Activated naive CD4-positive, alpha-beta T cell treated with anti-CD3 and anti-CD28 coated beads for 36 hours (primary cell): ENCODE measurements at regions not wholly inside any gene's neighbourhood (a gene's known extent, or its start where the extent isn't known, plus 50 kb on each side); places are given as distances from the start of the nearest gene placed in this dataset.
"Not testable (repeated sequence)": the region's sequence is repeated elsewhere in the genome, so short reads cannot be mapped to it uniquely, and the experiment has no call there.

ENCODE experiments used
- CTCF ChIA-PET: fragments of 350-600 bp; sonication (Branson Sonifier 250); formaldehyde crosslinking; loops from one replicate; lab custom pipeline; 2021; ENCODE audit warnings: antibody characterized with exemption; lab: Charles Lee
- DNase-seq: peaks from one replicate; pipeline ENCODE4 v3.0.0-alpha.2; 2020
- H3K27ac Mint-ChIP-seq: one replicate; pipeline ENCODE4 v1.8.0; 2021; ENCODE audit warnings: mild to moderate bottlenecking, mixed read lengths
- H3K27me3 Mint-ChIP-seq: one replicate; pipeline ENCODE4 v1.8.0; 2021; ENCODE audit warnings: low read depth, mixed read lengths
- H3K36me3 Mint-ChIP-seq: one replicate; pipeline ENCODE4 v1.8.0; 2021; ENCODE audit warnings: low read depth, mixed read lengths
- H3K4me1 Mint-ChIP-seq: one replicate; pipeline ENCODE4 v1.8.0; 2021; ENCODE audit warnings: low read depth, mixed read lengths
- H3K4me3 Mint-ChIP-seq: one replicate; pipeline ENCODE4 v1.8.0; 2021; ENCODE audit warnings: mild to moderate bottlenecking, moderate library complexity, mixed read lengths
- H3K9me3 Mint-ChIP-seq: one replicate; pipeline ENCODE4 v1.8.0; 2021; ENCODE audit warnings: mixed read lengths
- intact Hi-C: fragments of 100-400 bp; cut with micrococcal nuclease; formaldehyde crosslinking; loops from one replicate; pipeline ENCODE4 v1.15.1; 2023

GRCh38 chr4:54417476-54417875, 188.4 kb downstream of the PDGFRA start:
- no peaks in the 10 kb centered on the region for H3K36me3 Mint-ChIP-seq
- H3K4me1 Mint-ChIP-seq, result no peaks in the 10 kb centered on the region
- H3K9me3 Mint-ChIP-seq, result peaks cover 3% of the 10 kb centered on the region
- no peak overlapping the region for H3K4me3 Mint-ChIP-seq
- H3K27me3 Mint-ChIP-seq, result peaks cover 10% of the 10 kb centered on the region
- intact Hi-C loops, result no loop called here
- no peak overlapping the region for H3K27ac Mint-ChIP-seq
- DNase-seq, result no peak
- CTCF ChIA-PET, result no interaction called here

DNA sequence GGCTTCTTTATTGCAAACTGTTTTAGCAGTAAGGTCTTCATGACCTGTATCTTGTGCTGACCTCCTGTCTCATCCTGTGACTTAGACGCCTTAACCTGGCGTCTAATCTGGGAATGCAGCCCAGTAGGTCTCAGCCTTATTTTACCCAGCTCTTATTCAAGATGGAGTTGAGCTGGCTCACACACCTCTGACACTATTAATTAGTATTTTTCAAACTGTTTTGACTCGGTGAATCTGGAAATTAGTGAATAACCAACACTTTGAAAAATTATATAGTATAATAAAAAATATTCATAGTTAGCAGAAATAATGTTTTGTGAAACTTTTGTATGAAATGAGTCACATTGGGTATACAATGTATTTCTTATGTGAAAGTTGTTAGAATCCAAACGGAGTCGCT, 189.4 kb downstream of the PDGFRA start:
- H3K4me3 Mint-ChIP-seq, result no peak overlapping the region
- no peak for DNase-seq
- CTCF ChIA-PET, result interaction anchor here (0.6 kb wide), 1 partner anchor 952 kb away, joined by 4 read pairs; no protein-coding TSS in a partner anchor
- H3K36me3 Mint-ChIP-seq, result no peaks in the 10 kb centered on the region
- H3K4me1 Mint-ChIP-seq, result no peaks in the 10 kb centered on the region
- H3K9me3 Mint-ChIP-seq, result peaks cover 3% of the 10 kb centered on the region
- no peak overlapping the region for H3K27ac Mint-ChIP-seq
- intact Hi-C loops, result no loop called here
- H3K27me3 Mint-ChIP-seq, result peaks cover 15% of the 10 kb centered on the region

DNA sequence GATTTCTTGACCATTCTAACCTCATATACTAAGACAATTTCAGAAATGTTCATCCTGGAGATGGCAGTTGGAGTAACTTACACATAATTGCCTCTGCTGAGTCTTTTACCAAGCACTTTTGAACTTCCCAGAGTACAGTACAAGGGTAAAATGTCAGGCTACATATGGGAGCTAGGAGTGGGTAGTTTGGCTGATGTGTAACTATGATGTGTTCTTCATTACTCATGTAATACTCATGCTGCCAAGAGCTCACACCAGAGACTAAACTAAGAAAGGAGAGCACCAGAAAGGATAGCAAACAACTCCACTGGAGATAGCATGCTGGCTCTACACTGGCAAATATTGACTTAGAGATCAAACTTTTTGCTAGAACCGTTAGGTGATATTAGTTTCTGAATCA, 194.0 kb downstream of the PDGFRA start:
- intact Hi-C loops, result no loop called here
- H3K27me3 Mint-ChIP-seq, result peaks cover 18% of the 10 kb centered on the region
- H3K27ac Mint-ChIP-seq, result no peak overlapping the region
- no peak for DNase-seq
- no peaks in the 10 kb centered on the region for H3K36me3 Mint-ChIP-seq
- H3K9me3 Mint-ChIP-seq, result peaks cover 3% of the 10 kb centered on the region
- no peaks in the 10 kb centered on the region for H3K4me1 Mint-ChIP-seq
- CTCF ChIA-PET, result no interaction called here
- no peak overlapping the region for H3K4me3 Mint-ChIP-seq

DNA sequence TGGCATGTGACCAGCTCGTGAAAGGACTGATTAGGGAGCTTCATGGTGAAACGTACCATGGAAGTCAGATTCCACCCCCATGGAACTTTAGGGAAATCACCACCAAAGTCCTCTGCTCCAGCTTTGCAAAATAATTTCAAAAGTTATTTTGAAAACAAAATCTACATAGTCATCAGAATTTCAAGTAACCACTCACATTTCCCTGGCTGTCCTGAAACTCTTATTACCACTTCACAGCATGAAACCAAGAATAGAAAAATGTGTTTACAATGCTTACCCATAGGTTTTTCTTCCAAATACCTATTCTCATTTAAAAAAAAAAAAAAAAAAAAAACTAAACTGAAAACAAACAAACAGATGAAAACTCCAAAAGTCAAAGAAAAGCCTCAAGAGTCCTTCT, 198.7 kb downstream of the PDGFRA start:
- Mint-ChIP-seq H3K9me3 (no peaks in the 10 kb centered on the region), H3K36me3 (no peaks in the 10 kb centered on the region), H3K4me1 (no peaks in the 10 kb centered on the region), H3K27ac (no peak overlapping the region), H3K4me3 (no peak overlapping the region), H3K27me3 (peaks cover 23% of the 10 kb centered on the region)
- DNase-seq, result no peak
- CTCF ChIA-PET, result no interaction called here
- intact Hi-C loops, result no loop called here

DNA sequence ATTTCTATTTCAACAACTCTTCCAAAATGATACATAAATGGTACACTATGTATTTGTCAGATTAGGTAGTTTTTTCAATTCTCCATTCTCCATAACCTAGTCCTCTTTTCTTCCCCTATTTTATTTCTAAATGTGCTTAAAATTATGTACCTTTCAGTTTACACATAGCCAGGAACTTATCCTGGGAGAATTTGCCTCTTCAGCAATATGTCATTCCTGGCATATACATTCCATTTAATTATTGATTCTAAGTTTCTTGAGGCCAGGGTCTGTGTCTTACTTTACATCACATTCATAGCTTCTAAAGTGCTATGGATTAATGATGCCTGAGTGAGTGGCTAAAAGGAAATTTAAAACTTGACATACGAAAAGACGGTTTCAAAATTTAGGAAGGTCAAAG, 199.8 kb downstream of the PDGFRA start:
- H3K4me1 Mint-ChIP-seq, result no peaks in the 10 kb centered on the region
- H3K27me3 Mint-ChIP-seq, result peaks cover 24% of the 10 kb centered on the region
- no peaks in the 10 kb centered on the region for H3K36me3 Mint-ChIP-seq
- intact Hi-C loops, result no loop called here
- H3K9me3 Mint-ChIP-seq, result no peaks in the 10 kb centered on the region
- H3K4me3 Mint-ChIP-seq, result no peak overlapping the region
- H3K27ac Mint-ChIP-seq, result no peak overlapping the region
- no peak for DNase-seq
- CTCF ChIA-PET, result no interaction called here

GRCh38 chr4:54433686-54434085, 204.6 kb downstream of the PDGFRA start:
- CTCF ChIA-PET, result no interaction called here

DNA sequence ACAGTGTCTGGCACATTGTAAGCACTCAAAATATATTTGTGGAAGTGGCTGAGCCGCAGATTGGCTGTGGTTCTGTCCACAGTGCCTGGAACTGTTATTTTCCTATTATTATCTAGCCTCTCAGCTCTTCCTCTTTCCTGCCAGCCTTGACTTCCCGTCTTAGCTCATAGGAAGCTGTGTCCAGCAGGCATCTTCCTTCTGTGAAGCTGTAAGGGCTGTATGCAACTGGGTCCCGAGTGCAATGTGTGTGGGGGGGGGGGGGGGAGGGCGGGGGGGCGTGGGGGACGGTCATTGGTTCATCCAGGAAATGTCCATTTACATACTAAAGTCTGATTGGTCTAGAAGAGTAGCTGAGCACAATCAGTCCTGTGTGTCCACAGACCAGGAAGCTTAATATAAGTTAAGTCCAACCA, 210.7 kb downstream of the PDGFRA start:
- intact Hi-C loops, result loop anchor here (1.0 kb wide), 1 partner anchor 55 kb away; no protein-coding TSS in a partner anchor
- CTCF ChIA-PET, result interaction anchor here (0.6 to 2.7 kb wide), 13 partner anchors 9 to 515 kb away, joined by 3 to 11 read pairs (median 3); no protein-coding TSS in a partner anchor
- Mint-ChIP-seq H3K9me3 (no peaks in the 10 kb centered on the region), H3K27ac (no peak overlapping the region), H3K4me3 (no peak overlapping the region), H3K4me1 (no peaks in the 10 kb centered on the region), H3K27me3 (peaks cover 28% of the 10 kb centered on the region), H3K36me3 (no peaks in the 10 kb centered on the region)
- no peak for DNase-seq

More at GRCh38 chr4:54433686-54434085, 204.6 kb downstream of the PDGFRA start:
- no peak overlapping the region for H3K27ac Mint-ChIP-seq
- no peaks in the 10 kb centered on the region for H3K36me3 Mint-ChIP-seq
- H3K4me1 Mint-ChIP-seq, result no peaks in the 10 kb centered on the region
- DNase-seq, result no peak
- H3K4me3 Mint-ChIP-seq, result no peak overlapping the region
- intact Hi-C loops, result loop anchor here (2.0 kb wide), 1 partner anchor 111 kb away; no protein-coding TSS in a partner anchor
- peaks cover 32% of the 10 kb centered on the region for H3K27me3 Mint-ChIP-seq
- no peaks in the 10 kb centered on the region for H3K9me3 Mint-ChIP-seq

DNA sequence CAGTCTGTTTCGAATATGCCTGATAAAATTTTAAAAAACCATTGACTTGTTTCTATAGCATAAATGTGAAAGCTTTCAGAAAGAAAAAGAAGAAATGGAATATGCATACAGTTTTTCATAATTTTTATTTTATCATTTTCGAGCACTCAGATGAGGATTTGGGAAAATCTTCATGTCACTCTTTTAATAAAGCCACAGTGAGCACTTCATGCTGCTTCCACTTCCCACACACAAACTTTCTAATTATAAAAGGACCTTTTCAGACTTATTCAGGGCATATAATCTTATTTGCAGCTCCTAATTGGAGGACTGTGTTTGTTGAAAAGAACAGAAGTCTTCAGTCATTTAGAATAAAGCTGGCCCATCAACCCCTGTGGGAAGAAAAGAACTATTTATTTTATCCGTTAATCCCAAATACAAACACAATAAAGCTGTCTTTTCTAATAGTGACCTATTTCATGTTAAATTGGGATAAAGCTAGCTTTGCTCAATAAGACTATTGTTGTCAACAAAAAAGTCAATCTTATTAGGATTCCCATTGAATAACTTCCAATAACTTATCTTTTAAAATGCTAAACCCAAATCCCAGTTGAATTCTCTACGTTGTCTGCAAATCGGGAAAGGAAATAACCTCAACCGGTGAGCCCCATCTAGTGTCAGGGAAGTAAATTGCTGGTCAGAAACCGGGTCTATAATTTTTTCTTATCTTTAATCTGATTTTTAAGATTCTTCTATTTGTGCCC, 211.5 kb downstream of the PDGFRA start:
- DNase-seq, result peak; percentile 30
- Mint-ChIP-seq H3K4me3 (no peak overlapping the region), H3K4me1 (no peaks in the 10 kb centered on the region), H3K9me3 (no peaks in the 10 kb centered on the region), H3K36me3 (no peaks in the 10 kb centered on the region), H3K27ac (no peak overlapping the region), H3K27me3 (peaks cover 28% of the 10 kb centered on the region)
- CTCF ChIA-PET, result interaction anchor here (0.6 to 2.7 kb wide), 10 partner anchors 25 to 521 kb away, joined by 3 to 11 read pairs (median 4); no protein-coding TSS in a partner anchor
- intact Hi-C loops, result loop anchor here (1.0 kb wide), 4 partner anchors 55 to 206 kb away; no protein-coding TSS in a partner anchor

GRCh38 chr4:54445866-54446265, 211.9 kb upstream of the KIT start:
- Mint-ChIP-seq H3K9me3 (peaks cover 10% of the 10 kb centered on the region), H3K4me1 (no peaks in the 10 kb centered on the region), H3K27me3 (peaks cover 19% of the 10 kb centered on the region), H3K36me3 (no peaks in the 10 kb centered on the region), H3K4me3 (no peak overlapping the region), H3K27ac (no peak overlapping the region)
- intact Hi-C loops, result no loop called here
- CTCF ChIA-PET, result no interaction called here
- DNase-seq, result no peak

DNA sequence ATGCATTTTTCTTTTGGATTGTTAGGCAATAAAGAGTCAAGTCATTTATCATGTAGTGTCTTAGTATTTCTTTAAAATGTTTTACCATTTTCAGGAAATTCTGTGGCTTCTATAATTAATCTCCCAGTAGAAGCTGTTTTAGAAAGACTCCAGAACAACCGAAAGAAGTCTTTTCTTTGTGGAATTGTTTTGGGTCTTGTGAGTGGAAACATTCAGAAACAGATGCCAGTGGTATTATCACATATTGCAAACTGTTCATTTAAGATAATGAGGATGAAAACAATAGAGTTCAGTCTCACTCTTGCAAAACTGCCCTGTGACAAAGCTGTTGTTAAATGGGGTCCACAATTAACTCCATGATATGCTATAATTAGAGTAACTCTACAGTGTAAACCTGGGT, 211.2 kb upstream of the KIT start:
- H3K36me3 Mint-ChIP-seq, result no peaks in the 10 kb centered on the region
- CTCF ChIA-PET, result no interaction called here
- H3K9me3 Mint-ChIP-seq, result peaks cover 10% of the 10 kb centered on the region
- intact Hi-C loops, result no loop called here
- peaks cover 16% of the 10 kb centered on the region for H3K27me3 Mint-ChIP-seq
- no peak for DNase-seq
- H3K4me1 Mint-ChIP-seq, result no peaks in the 10 kb centered on the region
- no peak overlapping the region for H3K4me3 Mint-ChIP-seq
- H3K27ac Mint-ChIP-seq, result no peak overlapping the region

DNA sequence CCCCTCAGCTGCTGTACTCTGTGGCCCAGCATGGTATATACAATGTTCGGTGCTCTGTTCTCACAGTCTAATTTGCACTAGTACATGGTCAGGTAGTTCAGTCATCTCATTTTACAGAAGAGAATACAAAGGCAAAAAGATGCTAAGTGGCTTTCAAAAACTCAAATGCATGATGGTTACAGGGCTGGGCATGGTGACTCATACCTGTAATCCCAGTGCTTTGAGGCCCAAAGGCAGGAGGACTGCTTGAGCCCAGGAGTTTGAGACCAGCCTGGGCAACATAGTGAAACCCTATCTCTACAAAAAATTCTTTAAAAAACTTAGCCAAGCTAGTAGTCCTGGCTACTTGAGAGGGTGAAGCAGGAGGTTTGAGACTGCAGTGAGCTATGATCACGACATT, 210.5 kb upstream of the KIT start:
- intact Hi-C loops, result no loop called here
- no peak overlapping the region for H3K27ac Mint-ChIP-seq
- H3K4me1 Mint-ChIP-seq, result no peaks in the 10 kb centered on the region
- H3K9me3 Mint-ChIP-seq, result peaks cover 10% of the 10 kb centered on the region
- no peaks in the 10 kb centered on the region for H3K36me3 Mint-ChIP-seq
- H3K4me3 Mint-ChIP-seq, result no peak overlapping the region
- DNase-seq, result no peak
- CTCF ChIA-PET, result no interaction called here
- peaks cover 20% of the 10 kb centered on the region for H3K27me3 Mint-ChIP-seq

DNA sequence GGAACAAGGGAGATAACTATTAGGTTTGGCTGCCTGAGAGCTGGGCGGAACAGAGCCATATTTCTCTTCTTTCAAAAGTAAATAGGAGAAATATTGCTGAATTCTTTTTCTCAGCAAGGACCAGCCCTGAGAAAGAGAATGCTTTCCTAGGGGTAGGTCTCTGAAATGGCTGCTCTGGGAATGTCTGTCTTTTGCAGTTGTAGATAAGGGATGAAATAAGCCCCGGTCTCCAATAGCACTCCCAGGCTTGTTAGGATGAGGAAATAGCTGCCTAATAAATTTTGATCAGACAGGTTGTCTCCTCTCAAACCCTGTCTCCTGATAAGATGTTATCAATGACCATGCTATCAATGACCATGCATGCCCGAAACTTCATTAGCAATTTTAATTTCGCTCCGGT, 207.8 kb upstream of the KIT start:
- Mint-ChIP-seq H3K36me3 (no peaks in the 10 kb centered on the region), H3K4me1 (no peaks in the 10 kb centered on the region), H3K27ac (no peak overlapping the region), H3K9me3 (peaks cover 10% of the 10 kb centered on the region), H3K4me3 (no peak overlapping the region), H3K27me3 (peaks cover 15% of the 10 kb centered on the region)
- CTCF ChIA-PET, result no interaction called here
- intact Hi-C loops, result no loop called here
- no peak for DNase-seq

DNA sequence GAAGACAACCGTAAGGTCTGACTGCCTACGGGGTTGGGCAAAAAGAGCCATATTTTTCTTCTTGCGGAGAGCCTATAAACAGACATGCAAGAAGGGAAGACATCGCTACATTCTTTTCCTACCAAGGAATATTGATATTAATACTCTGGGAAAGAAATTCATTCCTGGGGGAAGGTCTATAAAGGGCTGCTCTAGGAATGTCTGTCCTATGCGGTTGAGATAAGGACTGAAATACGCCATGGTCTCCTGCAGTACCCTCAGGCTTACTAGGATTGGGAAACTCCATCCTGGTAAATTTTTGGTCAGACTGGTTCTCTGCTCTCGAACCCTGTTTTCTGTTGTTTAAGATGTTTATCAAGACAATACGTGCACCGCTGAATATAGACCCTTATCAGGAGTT, 190.8 kb upstream of the KIT start:
- CTCF ChIA-PET, DNase-seq, H3K36me3 Mint-ChIP-seq, H3K27me3 Mint-ChIP-seq, intact Hi-C loops, H3K27ac Mint-ChIP-seq, H3K4me1 Mint-ChIP-seq, H3K4me3 Mint-ChIP-seq: not testable (repeated sequence)
- peaks cover 21% of the 10 kb centered on the region for H3K9me3 Mint-ChIP-seq
